Cardiac muscle cell (in vitro differentiated cells and primary cell): ENCODE measurements at regions not wholly inside any gene's neighbourhood (a gene's known extent, or its start where the extent isn't known, plus 50 kb on each side); places are given as distances from the start of the nearest gene placed in this dataset.

Experiments
- DNase-seq, 2 donors: peaks; one replicate each; pipeline versions ENCODE4 v3.0.0 to v3.0.0-alpha.2; 2010 to 2017; ENCODE audit warnings: low read depth in 1 of 2, low spot score in 1 of 2
- H3K27ac ChIP-seq: fragments of 200-600 bp; sonication (generic); 2 replicates; pipeline ENCODE4 v1.5.1; 2016
- H3K27me3 ChIP-seq: fragments of 200-600 bp; sonication (generic); 2 replicates; pipeline ENCODE4 v1.6.0; 2016; ENCODE audit warnings: control low read depth
- H3K36me3 ChIP-seq: fragments of 200-600 bp; sonication (generic); 2 replicates; pipeline ENCODE4 v1.5.1; 2016; ENCODE audit warnings: control low read depth
- H3K4me1 ChIP-seq: fragments of 200-600 bp; sonication (generic); 2 replicates; pipeline ENCODE4 v1.8.1; 2017; ENCODE audit warnings: low read depth, mild to moderate bottlenecking, mixed run types
- H3K4me3 ChIP-seq: fragments of 200-600 bp; sonication (generic); 2 replicates; pipeline ENCODE4 v1.5.1; 2016; ENCODE audit warnings: mild to moderate bottlenecking
- H3K9me3 ChIP-seq: fragments of 200-600 bp; sonication (generic); 2 replicates; pipeline ENCODE4 v1.5.1; 2017; ENCODE audit warnings: low read depth, mild to moderate bottlenecking, control low read depth
- CTCF ChIP-seq: IDR thresholded peaks from 2 replicates; pipeline ENCODE4 v1.5.1; 2012; ENCODE audit warnings: low read depth, mild to moderate bottlenecking, low read length

DNA sequence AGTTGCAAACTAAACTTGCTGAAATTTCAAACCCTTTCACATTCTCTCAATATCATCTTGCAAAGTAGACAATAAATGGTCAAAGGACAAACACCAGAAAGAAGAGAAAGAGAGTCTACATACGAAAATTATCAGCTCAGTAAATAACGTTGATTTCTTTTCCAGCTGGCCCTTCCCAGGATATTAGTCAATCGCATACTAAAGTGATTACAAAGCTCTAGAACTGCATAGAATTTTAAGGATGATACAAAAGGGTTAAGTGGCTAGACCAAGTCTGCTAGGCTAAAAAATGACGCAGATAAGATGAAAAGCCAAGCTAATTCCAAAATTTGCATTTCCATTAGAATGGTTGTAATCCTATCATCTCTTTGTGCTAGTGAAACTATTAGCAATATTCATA is 405.7 kb downstream of the FBXO15 start:
- TF ChIP-seq CTCF: no peak
- no peak overlapping the region for H3K4me3 ChIP-seq
- no peaks in the 10 kb centered on the region for H3K36me3 ChIP-seq
- peak in 1 of 2 donors; percentile 53 for DNase-seq
- H3K9me3 ChIP-seq: no peaks in the 10 kb centered on the region
- no peaks in the 10 kb centered on the region for H3K27me3 ChIP-seq
- H3K27ac ChIP-seq: no peak overlapping the region
- peaks cover 3% of the 10 kb centered on the region for H3K4me1 ChIP-seq

- Histone ChIP-seq H3K27ac (no peak overlapping the region), H3K36me3 (no peaks in the 10 kb centered on the region), H3K9me3 (no peaks in the 10 kb centered on the region), H3K4me3 (no peak overlapping the region), H3K4me1 (no peaks in the 10 kb centered on the region), H3K27me3 (no peaks in the 10 kb centered on the region)
- TF ChIP-seq CTCF: no peak
- peak in 1 of 2 donors; percentile 31 for DNase-seq
These were observed 408.5 kb downstream of the FBXO15 start for GRCh38 chr18:73739098-73739497.

DNA sequence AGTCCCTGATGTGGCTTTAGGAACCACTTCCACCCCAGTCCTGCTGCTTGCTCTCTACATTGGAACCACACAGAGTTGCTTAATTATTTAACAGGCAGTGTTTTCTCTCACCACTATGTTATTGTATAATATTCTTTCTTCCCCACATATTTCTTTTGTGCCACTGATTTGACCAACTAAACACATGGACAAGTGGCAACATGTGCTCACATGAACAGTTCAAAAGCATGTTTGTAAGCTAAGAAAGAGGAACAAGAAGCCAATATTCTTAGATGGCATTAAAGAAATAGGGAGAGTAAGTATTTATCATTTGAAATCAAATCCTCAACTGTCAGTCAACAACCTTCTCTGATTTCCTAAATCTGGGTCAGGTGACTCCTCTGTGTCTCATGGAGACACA is 409.6 kb downstream of the FBXO15 start:
- H3K27ac ChIP-seq: no peak overlapping the region
- H3K9me3 ChIP-seq: no peaks in the 10 kb centered on the region
- no peak for TF ChIP-seq CTCF
- no peak for DNase-seq
- no peak overlapping the region for H3K4me3 ChIP-seq
- no peaks in the 10 kb centered on the region for H3K27me3 ChIP-seq
- no peaks in the 10 kb centered on the region for H3K36me3 ChIP-seq
- H3K4me1 ChIP-seq: no peaks in the 10 kb centered on the region

DNA sequence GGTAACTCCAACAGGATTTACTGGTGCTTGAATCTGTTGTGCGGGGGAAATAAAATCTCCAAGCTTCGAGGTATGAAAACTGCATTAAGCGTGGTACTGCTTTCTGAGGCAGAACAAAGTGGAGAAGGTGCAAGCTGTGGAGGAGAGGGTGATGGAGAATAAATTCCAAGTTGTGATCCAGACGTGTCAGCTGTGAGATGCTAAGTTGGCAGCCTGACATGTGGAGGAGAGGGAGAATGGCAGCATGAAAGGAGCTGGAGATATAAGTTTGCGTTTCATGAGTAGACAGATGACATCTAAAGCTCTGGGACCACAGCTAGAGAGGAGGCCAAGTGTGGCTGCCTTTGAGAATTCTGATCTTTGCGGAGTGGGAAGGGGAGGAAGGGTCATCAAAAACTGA is 411.8 kb downstream of the FBXO15 start:
- no peak for TF ChIP-seq CTCF
- Histone ChIP-seq H3K4me3 (no peak overlapping the region), H3K4me1 (no peaks in the 10 kb centered on the region), H3K36me3 (no peaks in the 10 kb centered on the region), H3K27ac (no peak overlapping the region), H3K9me3 (no peaks in the 10 kb centered on the region), H3K27me3 (no peaks in the 10 kb centered on the region)
- no peak for DNase-seq

- no peak for TF ChIP-seq CTCF
- H3K36me3 ChIP-seq: no peaks in the 10 kb centered on the region
- H3K27me3 ChIP-seq: no peaks in the 10 kb centered on the region
- no peak overlapping the region for H3K4me3 ChIP-seq
- DNase-seq: no peak
- H3K27ac ChIP-seq: no peak overlapping the region
- H3K9me3 ChIP-seq: no peaks in the 10 kb centered on the region
- no peaks in the 10 kb centered on the region for H3K4me1 ChIP-seq
These were observed 413.8 kb downstream of the FBXO15 start for GRCh38 chr18:73733806-73734314.

DNA sequence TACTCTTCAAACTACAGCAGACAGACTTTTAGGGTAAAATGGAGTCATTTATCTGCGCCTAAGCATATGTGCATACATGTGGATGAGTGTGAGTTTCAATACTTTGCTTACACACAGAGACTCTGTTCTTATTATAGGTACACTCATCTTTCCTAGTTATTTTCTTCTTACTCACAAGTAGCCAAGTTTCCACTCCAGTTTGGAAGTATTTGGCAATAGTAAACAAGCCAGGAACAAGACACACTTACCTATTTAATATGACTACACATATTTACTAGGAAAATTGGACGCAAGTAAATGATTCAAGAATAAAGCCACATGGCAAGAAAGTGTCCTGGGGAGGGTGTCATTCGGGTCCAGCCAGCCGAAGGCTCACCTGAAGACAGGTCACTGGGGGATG is 414.3 kb downstream of the FBXO15 start:
- no peak for TF ChIP-seq CTCF
- no peak overlapping the region for H3K27ac ChIP-seq

More for the DNA sequence above, 414.3 kb downstream of the FBXO15 start:
- H3K9me3 ChIP-seq: no peaks in the 10 kb centered on the region
- H3K36me3 ChIP-seq: no peaks in the 10 kb centered on the region
- no peaks in the 10 kb centered on the region for H3K27me3 ChIP-seq
- H3K4me1 ChIP-seq: no peaks in the 10 kb centered on the region
- H3K4me3 ChIP-seq: no peak overlapping the region
- no peak for DNase-seq
